GM12864 (cell line): ENCODE measurements at regions not wholly inside any gene's neighbourhood (a gene's known extent, or its start where the extent isn't known, plus 50 kb on each side); places are given as distances from the start of the nearest gene placed in this dataset.

Experiments
- DNase-seq: peaks from one replicate; pipeline ENCODE4 v3.0.0-alpha.2; 2011; ENCODE audit warnings: low read depth
- H3K4me3 ChIP-seq: 2 replicates; pipeline ENCODE4 v1.5.1; 2011; ENCODE audit warnings: mild to moderate bottlenecking, low read depth, low read length, control low read depth
- TF ChIP-seq, protein P1 (sequence below): IDR thresholded peaks from 2 replicates; pipeline ENCODE4 v1.5.1; 2011; ENCODE audit warnings: low read depth, mild to moderate bottlenecking, moderate library complexity, low read length, control low read depth, inconsistent platforms; ENCODE audit errors: missing control alignments

DNA sequence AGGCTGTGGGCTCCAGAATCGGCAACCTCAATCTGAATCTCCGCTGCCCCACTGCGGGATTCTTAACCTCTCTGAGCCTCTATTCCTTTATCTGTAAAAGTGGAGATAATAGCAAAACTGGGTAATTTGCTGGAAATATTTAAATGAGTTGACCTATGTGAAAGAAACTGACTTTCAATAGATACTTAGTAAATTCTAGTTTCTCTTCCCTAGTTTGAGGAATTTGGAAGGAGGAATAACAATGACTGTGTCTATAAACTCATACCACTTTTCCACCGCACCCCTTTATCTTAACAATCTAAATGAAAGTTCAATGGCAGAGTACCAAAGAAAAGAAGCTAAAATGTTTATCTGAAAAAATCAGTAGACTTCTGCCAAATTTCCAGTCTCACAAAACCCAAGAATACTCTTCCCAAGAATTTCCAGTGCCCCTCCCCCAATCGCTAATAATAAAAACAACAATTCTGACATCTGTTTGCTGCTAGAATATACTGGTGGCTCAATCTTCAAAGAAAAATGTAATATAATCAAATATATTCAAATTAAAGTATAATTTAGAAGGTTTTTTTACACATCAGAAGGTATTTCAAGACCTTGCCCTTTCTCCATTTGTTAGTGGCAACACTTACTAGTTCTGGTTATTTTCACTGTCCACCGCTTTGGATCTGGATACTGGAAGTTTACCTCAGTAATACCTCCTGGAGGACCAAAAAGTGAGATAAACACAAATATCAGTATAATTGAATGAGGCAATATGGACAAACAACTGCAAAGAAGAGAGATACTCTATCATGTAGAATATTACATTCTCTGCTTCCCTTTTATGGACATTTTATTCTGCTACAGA, 171.2 kb downstream of the LTN1 start:
- no peak for DNase-seq
- TF ChIP-seq, protein P1, sequence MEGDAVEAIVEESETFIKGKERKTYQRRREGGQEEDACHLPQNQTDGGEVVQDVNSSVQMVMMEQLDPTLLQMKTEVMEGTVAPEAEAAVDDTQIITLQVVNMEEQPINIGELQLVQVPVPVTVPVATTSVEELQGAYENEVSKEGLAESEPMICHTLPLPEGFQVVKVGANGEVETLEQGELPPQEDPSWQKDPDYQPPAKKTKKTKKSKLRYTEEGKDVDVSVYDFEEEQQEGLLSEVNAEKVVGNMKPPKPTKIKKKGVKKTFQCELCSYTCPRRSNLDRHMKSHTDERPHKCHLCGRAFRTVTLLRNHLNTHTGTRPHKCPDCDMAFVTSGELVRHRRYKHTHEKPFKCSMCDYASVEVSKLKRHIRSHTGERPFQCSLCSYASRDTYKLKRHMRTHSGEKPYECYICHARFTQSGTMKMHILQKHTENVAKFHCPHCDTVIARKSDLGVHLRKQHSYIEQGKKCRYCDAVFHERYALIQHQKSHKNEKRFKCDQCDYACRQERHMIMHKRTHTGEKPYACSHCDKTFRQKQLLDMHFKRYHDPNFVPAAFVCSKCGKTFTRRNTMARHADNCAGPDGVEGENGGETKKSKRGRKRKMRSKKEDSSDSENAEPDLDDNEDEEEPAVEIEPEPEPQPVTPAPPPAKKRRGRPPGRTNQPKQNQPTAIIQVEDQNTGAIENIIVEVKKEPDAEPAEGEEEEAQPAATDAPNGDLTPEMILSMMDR, result no peak
- H3K4me3 ChIP-seq, result no peak overlapping the region

DNA sequence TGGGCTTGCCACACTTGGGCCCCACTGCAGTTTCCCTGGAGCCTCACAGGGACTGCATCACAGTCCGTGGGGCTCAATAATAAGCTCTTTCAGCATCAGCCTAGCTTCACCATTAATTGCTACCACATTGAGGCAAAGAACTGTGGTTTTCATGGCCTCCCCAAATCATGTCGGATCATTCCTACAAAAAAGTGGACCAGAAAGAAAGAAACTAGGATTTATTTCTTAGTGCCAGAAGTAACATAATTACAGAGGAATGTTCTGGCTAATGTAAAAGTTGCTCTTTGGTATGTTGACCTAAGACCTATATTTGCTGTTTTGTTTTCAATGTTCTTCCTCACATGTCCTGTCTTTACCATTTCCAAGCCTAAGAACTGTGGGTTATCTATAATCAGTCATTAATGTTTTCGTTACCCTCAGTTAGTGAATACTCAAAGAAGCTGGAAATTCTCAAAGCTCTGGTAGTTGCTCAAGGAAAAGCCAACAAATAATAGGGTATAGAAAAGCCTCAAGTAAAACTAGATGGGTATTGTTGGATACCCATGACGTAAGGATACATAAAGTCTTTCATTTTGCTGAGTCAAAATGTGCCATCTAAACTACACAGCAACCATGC, 173.9 kb downstream of the LTN1 start:
- TF ChIP-seq, protein P1, result no peak
- no peak overlapping the region for H3K4me3 ChIP-seq
- no peak for DNase-seq

DNA sequence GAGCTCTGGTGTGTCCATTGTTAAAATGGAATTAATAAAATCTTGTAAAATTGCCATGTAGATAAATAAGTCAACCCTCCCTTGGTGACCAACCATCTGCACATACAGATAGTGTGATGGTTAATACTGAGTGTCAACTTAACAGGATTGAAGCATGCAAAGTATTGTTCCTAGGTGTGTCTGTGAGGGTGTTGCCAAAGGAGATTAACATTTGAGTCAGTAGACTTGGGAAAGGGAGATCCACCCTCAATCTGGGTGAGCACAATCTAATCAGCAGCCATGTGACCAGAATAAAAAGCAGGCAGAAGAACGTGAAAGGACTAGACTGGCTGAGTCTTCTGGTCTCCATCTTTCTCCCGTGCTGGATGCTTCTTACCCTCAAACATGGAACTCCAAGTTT, 174.8 kb downstream of the LTN1 start:
- TF ChIP-seq, protein P1, result no peak
- no peak overlapping the region for H3K4me3 ChIP-seq
- no peak for DNase-seq

DNA sequence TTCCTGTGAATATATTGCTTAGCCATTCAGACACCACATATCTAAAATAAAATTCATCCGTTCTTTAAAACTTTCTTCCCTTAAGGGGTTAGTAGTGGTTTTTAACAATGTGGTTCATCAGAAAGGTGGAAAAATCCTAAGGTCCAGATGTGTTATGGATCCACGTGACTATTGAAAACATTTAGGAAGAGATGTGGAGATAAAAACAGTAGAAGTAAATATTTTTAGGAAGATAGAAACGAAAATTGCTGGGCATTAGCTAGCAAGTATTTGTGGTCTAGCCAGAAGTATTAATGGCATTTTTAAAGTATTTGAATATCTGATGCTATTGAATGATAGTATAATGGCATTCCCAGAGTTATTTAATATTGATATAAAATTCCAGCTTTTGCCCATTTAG, 180.8 kb downstream of the LTN1 start:
- H3K4me3 ChIP-seq, result no peak overlapping the region
- TF ChIP-seq, protein P1, result no peak
- no peak for DNase-seq

DNA sequence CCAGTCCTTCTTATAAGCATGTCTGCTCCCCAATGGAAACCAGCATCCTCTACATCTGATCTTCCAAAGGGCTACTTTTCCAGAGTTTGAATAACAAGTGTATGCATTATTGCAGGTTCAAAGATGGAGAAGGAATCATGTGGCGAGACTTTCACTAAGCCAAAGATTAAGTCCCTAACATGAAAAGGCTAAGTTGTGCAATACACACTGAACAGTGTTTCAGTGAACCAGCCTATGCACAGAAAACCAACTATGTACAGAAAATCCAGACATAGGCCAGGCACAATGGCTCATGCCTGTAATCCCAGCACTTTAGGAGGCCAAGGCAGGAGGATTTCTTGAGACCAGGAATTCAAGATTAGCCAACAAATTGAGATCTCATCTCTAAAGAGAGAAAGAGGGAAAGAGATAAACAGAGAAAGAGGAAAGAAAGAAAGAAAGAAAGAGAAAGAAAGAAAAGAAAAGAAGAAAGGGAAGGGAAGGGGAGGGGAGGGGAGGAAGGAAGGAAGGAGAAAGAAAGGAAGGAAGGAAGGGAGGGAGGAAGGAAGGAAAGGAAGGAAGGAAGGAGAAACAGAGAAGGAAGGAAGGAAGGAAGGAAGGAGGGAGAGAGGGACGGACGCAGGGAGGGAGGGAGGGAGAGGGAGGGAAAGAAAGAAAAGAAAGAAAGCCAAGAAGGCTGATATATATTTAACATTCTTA, 181.7 kb downstream of the LTN1 start:
- TF ChIP-seq, protein P1, result no peak
- H3K4me3 ChIP-seq, result no peak overlapping the region
- no peak for DNase-seq

DNA sequence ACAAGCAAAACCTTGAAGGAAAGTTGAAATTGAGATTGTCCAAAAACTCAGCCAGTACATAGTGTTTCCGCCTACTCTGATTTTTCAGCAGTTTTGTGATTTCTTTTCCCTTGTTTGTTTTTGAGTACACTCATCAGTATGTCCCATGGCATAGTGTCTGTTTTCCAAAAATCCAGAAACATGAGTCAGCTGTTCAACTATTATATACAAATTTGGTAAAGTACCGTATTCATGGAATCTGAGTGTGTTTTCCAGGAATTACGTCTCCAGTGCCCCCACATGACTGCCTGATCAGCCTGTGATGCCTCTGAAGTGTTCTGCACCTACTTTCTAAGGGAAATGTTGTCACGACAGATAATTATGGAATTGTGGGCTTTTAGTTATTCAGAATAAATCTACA, 186.8 kb downstream of the LTN1 start:
- no peak for DNase-seq
- TF ChIP-seq, protein P1, result no peak
- no peak overlapping the region for H3K4me3 ChIP-seq
